GM12872 (cell line): ENCODE measurements at regions not wholly inside any gene's neighbourhood (a gene's known extent, or its start where the extent isn't known, plus 50 kb on each side); places are given as distances from the start of the nearest gene placed in this dataset.

Source experiments
- CTCF ChIP-seq: IDR thresholded peaks from 3 replicates; pipeline ENCODE4 v1.5.1; 2011; ENCODE audit warnings: low read depth, mild to moderate bottlenecking, low read length, moderate library complexity; ENCODE audit not compliant: insufficient read depth

- no peak for TF ChIP-seq CTCF
Observed at GRCh38 chr2:188207554-188207953, 84.1 kb upstream of the GULP1 start.

- no peak for TF ChIP-seq CTCF
Observed at GRCh38 chr2:188209218-188209617, 82.5 kb upstream of the GULP1 start.

GRCh38 chr2:188217264-188217663, 74.4 kb upstream of the GULP1 start:
- no peak for TF ChIP-seq CTCF

GRCh38 chr2:188219541-188219940, 72.1 kb upstream of the GULP1 start:
- TF ChIP-seq CTCF = no peak

- no peak for TF ChIP-seq CTCF
Observed at GRCh38 chr2:188220535-188220934, 71.1 kb upstream of the GULP1 start.

GRCh38 chr2:188227713-188228112, 64.0 kb upstream of the GULP1 start:
- no peak for TF ChIP-seq CTCF

GRCh38 chr2:188235364-188235763, 56.3 kb upstream of the GULP1 start:
- TF ChIP-seq CTCF = no peak

GRCh38 chr2:188238386-188238785, 53.3 kb upstream of the GULP1 start:
- TF ChIP-seq CTCF = no peak
